ENCODE measurements at regions not wholly inside any gene's neighbourhood (a gene's known extent, or its start where the extent isn't known, plus 50 kb on each side); places are given as distances from the start of the nearest gene placed in this dataset.

DNA sequence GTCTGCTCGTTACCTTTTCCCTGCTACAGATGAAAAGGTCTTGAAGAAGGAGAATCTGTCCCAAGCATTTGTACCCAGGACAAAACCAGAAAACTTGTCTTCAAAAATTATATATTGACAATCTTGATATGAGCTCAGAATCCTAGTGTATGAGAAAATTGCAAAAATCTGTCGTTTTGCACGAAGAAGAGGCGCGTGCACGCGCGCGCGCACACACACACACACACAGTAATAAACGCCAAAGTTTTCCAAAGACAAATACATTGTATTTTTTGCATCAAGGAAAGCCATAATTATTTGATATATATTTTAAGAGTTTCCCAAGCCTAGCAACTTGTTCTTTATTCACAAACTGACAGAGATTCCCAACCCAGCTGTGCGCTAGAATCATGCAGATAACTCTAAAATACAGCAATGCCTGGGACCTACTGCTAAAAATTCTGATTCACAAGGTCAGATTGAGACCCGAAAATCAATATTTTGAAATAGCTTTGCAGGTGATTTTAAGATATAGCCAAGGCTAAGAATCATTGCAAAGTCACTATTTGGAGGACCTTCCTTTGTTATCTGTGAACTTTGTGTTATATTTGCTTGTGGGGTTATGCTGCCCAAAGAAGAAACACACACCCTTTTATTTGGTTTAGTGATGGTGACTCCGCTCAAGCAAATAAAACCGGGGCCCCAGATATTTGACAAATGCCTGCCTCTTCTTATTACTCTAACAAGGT lies 1287.7 kb upstream of the CDH6 start:
- no peak for FAIRE-seq

DNA sequence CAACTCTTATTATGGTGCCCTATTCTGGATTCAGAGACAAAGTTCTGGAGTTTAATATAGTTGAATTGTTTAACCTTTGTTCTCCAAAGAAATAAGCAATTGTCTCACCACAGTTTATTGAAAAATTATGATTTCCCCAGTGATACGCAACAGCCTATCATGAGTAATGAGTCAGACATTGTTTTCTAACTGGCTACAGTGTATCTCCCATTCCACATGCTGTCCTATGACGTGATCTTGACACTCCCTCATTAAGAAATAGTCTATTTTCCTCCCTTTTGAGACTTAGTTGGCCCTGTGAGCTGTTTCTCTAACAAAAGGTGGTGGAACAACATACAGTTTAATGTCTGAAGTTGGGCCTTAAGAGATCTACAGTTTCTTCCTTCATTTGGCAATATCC lies 1290.6 kb upstream of the CDH6 start:
- no peak for FAIRE-seq

GRCh38 chr5:29899583-29899982 lies 1293.9 kb upstream of the CDH6 start:
- FAIRE-seq, result no peak

- no peak for FAIRE-seq
Measured at GRCh38 chr5:29897916-29898315, 1295.6 kb upstream of the CDH6 start.

DNA sequence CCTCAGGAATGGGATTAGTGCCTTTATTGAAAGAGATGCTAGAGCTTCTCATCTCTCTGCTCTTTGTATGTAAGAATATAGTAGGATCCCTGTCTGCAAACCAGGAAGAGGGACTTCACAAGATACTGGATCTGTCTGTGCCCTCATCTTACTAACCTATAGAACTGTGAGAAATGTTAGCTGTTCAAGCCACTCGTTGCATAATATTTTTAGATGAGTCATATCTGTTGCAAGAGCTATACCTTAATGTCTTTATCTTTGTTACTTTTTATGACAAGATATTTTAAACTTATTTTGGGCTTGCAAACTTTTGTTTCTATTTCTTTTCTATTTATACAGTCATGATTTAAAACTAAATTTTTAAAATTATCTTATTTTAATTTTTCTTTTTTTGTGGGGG lies 1296.8 kb upstream of the CDH6 start:
- no peak for FAIRE-seq

DNA sequence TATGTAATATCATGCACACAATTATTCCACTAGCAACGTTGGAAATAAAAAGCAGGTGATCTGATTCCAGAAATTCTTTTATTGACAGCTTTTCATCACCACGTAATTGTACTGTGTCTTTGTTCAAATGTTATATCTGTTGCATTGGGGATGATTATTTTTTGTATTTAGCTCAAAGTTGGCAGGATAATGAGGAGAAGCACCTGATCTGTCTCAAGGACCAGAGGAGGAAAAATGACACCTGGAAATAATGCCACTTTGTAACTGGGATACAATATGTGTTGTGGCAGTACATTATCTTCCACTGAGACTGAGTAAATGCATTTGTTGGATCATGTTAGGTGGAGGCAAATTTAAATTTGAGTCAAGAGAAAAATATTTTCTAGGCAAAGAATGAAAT lies 1298.8 kb upstream of the CDH6 start:
- FAIRE-seq, result no peak

DNA sequence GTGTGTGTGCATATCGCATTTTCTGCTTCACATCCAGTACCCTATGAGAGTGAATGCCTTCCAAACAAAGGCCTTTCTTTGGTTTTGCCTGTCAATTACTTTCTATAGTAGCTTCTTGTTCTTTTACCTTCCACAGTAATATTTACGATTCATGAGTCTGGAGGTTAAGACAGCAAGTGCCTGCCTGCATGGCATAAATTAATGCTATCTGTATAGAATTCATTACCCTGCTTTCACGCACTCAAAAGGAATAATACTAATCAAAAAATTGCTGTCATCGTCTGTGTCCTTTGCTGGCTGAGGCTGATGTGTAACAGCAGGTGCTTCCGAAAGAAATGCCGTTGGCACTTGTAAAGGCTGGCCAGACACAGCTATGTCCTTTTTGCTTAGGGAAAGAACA lies 1304.4 kb upstream of the CDH6 start:
- FAIRE-seq, result no peak

DNA sequence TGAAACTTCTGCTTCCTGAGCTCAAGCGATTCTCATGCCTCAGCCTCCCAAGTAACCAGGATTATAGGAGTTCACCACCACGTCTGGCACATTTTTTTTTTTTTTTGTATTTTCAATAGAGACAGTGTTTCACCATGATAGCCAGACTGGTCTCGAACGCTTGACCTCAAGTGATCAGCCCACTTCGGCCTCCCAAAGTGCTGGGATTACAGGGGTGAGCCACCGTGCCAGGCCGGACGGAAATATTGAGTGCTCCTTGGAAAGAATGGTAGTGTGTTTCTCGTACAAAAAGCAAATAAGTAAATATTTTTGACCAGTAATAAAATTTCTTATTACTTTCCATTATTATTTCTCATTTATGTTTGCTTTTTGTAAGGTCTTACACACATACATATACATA lies 1307.9 kb upstream of the CDH6 start:
- FAIRE-seq, result no peak

DNA sequence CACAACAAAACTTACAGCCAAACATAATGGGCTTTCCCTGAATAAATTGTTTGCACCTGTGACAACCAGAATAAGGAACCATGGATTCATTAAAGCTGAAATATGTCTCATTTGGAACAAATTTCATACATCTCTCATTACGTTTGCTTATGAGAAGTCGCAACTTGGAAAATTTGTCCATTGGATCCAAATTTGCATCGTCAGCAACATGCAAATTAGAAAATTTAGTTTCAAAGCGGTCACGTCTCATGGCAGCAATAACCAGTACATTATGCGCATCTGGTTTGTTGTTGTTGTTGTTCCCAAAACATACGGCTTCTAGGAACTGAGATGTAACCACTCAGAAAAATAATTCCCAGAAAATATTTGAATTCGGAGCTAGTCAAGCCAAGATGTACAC lies 1311.5 kb upstream of the CDH6 start:
- FAIRE-seq, result no peak

GRCh38 chr5:29879401-29879800 lies 1314.1 kb upstream of the CDH6 start:
- no peak for FAIRE-seq

DNA sequence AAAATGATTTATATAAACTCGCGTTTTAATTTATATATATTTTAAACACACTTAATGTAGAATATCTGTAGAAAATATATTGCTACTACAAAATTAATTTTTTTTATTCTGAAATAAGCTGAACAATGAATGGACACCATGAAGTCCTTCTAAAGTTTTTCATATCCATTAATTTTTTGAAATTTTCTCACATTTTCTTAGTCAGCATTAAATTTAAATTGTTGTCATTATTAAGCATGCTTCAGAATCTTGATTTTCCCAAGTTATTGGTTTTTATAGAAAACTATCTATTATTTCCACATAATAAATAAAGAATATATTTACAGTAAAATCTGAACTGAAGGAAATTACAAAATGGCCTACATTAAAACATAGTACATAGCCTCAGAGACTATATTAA lies 1314.9 kb upstream of the CDH6 start:
- FAIRE-seq, result no peak

- FAIRE-seq, result peak; percentile 64
Measured at GRCh38 chr5:29867155-29867554, 1326.3 kb upstream of the CDH6 start.

GRCh38 chr5:29853711-29854220 lies 1339.7 kb upstream of the CDH6 start:
- no peak for FAIRE-seq

DNA sequence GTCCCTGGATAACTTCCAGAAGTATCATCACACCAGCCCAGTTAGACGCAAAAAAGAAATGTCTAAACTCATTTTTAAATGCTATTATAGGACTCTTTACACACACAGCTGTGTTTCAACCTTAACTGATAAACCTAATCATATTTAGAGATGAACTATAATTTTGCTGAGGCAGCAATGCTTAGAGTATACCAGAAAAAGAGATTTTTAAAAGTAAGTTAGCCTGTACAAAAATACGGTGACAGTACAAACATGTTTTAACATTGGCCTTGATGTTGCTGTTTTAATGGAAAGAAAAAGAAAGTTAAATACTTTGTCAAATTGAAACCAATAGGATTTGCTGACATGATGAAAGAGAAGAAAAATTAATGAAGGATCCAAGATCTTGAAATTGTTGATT lies 1341.2 kb upstream of the CDH6 start:
- FAIRE-seq, result no peak

DNA sequence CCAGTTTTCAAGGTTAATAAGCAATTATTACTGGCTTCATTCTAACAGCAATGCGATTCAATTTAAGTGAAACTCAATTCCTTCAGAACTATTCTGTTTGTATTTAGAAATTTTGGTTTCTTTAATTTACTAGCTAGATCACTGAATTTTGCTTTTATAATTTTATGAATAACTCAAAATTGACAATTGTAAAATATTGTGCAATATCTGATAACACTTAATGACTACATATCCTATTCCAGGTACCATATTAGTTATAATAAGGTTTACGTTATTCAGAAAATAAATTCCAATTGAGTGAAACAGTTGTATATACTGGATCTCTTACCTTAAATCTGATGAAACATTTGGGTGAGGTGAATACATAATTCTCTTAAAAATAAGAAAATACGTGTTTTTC lies 1348.3 kb upstream of the CDH6 start:
- FAIRE-seq, result no peak

GRCh38 chr5:29833394-29833793 lies 1360.1 kb upstream of the CDH6 start:
- no peak for FAIRE-seq

DNA sequence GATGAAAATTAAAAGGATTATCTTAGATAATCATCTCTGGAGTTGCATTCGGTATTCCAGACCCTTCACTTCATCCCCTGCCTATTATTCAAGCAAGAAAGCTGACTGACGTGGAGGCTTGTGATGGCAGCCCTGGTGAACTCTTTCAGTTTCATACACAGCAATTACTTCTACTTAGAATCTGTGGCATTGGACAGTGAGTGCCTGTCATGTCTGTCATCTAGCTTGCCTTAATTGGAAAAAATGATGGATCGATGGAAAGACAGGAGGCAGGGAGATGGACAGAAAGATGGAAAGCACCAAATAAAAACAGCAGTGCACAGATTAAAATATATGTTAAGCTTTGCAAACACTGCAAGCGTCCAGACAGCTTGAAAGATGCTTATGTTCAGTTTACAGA lies 1371.0 kb upstream of the CDH6 start:
- no peak for FAIRE-seq

- no peak for FAIRE-seq
Measured at GRCh38 chr5:29811914-29812679, 1381.4 kb upstream of the CDH6 start.

DNA sequence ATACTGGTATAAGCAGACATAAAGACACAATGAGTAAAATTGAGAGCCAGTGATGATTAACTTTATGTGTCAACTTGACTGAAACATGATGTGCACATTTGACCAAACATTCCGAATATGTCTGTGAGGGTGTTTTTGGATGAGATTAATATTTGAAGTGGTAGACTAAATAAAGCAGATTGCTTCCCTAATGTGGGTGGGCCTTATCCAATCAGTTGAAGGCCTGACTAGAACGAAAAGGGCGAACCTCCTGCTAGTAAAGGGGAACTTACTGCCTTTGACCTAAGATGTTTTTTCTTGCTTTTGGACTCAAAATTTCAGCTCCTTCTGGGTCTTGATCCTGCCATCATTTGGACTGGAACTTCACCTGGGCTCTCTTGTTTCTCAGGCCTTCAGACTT lies 1387.7 kb upstream of the CDH6 start:
- FAIRE-seq, result no peak

- FAIRE-seq, result no peak
Measured at GRCh38 chr5:29800752-29801151, 1392.7 kb upstream of the CDH6 start.

DNA sequence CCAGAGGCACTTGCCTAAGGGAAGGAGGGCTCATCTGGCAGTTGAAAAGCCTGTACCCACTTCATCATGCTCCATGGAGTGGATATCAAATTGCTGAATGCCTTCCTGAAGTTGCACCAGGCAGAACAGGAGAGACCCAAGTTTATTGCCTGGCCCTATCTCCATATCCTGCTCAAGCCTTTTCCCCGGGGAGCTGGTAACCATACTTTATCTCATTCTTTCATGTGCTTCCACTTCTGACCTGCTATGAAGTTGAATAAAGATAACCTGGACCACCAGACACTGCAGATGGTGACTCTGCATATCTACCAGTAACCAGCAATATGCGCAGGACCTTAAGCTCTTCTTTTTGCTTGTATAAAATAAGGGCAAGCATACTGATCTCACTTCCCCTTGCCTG lies 1397.5 kb upstream of the CDH6 start:
- FAIRE-seq, result no peak

DNA sequence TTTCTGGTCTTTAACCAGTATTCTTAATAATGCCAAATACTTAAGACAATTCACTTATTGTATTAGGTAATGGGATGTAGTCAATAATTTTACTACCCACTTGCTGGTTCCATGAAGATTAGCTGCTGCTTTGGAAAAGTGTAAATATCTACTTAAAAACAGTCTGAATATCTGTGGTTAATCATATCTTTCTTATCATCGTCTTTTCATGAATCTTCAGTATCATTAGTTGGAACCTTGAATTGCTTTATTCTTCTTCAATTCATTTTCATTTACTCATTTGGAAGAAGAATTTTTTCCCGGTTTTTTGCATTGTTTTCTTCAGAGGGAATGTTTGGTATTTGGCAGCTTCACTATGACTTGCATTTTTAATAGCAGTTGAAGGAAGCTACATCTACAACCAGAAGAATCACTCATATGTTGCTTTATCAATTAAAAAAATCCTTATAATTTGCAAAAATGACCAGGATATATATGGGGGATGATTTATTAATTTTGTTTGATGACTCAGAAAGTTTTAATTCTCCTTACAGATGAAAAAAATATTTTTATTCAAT lies 1398.3 kb upstream of the CDH6 start:
- FAIRE-seq, result no peak

GRCh38 chr5:29794141-29794787 lies 1399.2 kb upstream of the CDH6 start:
- FAIRE-seq, result no peak

GRCh38 chr5:29790281-29790680 lies 1403.2 kb upstream of the CDH6 start:
- FAIRE-seq, result no peak

All from G401.6 (cell line).